ENCODE measurements at regions not wholly inside any gene's neighbourhood (a gene's known extent, or its start where the extent isn't known, plus 50 kb on each side); places are given as distances from the start of the nearest gene placed in this dataset.

DNA sequence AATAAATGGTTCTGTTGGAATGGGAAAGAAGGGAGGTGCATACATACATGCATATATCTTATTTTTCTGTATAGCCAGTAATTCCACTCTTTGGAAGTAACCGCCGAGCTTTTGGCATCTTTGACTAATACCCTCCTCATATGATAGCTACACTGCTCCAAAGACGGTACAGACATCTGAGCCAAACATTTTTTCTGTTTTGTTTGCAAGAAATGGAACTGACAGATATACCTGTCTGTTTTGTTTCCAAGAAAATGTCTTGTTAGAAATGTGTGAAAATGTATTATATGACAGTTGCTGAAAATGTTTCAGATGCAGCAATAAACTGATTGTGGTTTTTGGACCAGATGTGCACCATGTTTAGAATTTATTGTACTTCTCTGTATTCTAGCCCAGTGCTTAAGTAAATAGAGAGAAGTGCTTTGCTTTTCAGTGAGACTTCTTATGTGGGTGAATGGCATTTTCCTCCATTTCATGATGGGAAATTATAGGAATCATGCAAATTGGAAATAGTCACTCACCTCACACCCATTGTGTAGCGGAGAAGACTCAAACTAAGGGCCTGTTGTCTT lies 396.9 kb downstream of the KCNRG start:
- WGBS, 2 donors: 73 to 79% methylated on average over 4 of the region's 4 CpGs
- no peak for DNase-seq (ENCODE audit: low spot score in 2 of 2)
- TF ChIP-seq POLR2A (IDR thresholded peaks at IDR 0.05): no peak
- TF ChIP-seq, protein P1, sequence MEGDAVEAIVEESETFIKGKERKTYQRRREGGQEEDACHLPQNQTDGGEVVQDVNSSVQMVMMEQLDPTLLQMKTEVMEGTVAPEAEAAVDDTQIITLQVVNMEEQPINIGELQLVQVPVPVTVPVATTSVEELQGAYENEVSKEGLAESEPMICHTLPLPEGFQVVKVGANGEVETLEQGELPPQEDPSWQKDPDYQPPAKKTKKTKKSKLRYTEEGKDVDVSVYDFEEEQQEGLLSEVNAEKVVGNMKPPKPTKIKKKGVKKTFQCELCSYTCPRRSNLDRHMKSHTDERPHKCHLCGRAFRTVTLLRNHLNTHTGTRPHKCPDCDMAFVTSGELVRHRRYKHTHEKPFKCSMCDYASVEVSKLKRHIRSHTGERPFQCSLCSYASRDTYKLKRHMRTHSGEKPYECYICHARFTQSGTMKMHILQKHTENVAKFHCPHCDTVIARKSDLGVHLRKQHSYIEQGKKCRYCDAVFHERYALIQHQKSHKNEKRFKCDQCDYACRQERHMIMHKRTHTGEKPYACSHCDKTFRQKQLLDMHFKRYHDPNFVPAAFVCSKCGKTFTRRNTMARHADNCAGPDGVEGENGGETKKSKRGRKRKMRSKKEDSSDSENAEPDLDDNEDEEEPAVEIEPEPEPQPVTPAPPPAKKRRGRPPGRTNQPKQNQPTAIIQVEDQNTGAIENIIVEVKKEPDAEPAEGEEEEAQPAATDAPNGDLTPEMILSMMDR (IDR thresholded peaks at IDR 0.05): no peak
- H3K4me3 ChIP-seq (ENCODE audit: low read depth, poor library complexity, severe bottlenecking): no peak overlapping the region
- intact Hi-C loops (cut with DNase I; ENCODE audit: low total_unique reads): no loop called here

DNA sequence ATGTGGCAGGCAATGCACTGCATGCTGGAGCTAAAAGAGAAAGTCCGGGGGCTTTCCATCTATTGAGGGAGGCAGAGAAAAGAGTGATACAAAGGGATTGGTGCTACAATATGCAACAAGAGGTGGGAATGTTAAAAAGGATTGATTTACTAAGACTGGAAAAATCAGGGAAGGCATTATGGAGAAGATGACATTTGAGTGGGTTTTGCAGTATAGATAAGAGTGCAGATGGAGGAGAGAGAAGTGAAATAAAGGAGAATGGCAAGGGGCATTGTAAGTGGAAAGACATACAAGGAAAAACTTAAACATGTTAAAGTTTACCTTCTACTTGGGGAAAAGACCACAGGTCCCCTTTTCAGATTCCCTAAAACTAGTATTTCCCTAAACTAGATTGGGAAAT lies 399.4 kb downstream of the KCNRG start:
- TF ChIP-seq, protein P1 (IDR thresholded peaks at IDR 0.05): no peak
- no peak for TF ChIP-seq POLR2A (IDR thresholded peaks at IDR 0.05)
- H3K4me3 ChIP-seq (ENCODE audit: low read depth, poor library complexity, severe bottlenecking): no peak overlapping the region
- intact Hi-C loops (cut with DNase I; ENCODE audit: low total_unique reads): no loop called here
- DNase-seq (ENCODE audit: low spot score in 2 of 2): no peak
- WGBS, 2 donors: 93 to 97% methylated on average over 1 of the region's 1 CpG

DNA sequence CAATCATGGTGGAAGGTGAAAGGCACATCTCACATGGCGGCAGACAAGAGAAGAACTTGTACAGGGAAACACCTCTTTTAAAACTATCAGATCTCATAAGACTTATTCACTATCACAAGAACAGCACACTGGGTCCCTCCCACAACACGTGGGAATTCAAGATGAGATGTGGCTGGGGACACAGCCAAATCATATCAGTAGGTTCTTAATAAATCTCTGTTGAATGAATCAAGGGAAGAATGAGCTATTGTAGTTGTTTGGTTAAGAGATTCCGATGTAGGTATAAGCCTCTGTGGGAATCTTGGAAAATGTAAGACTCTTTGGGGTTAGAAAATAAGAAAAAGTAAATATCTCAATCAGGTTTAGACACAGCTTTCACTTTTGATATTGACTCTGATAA lies 400.2 kb downstream of the KCNRG start:
- WGBS, 2 donors: 79 to 85% methylated on average over 3 of the region's 3 CpGs
- intact Hi-C loops (cut with DNase I; ENCODE audit: low total_unique reads): no loop called here
- H3K4me3 ChIP-seq (ENCODE audit: low read depth, poor library complexity, severe bottlenecking): no peak overlapping the region
- TF ChIP-seq POLR2A (IDR thresholded peaks at IDR 0.05): no peak
- TF ChIP-seq, protein P1 (IDR thresholded peaks at IDR 0.05): no peak
- DNase-seq (ENCODE audit: low spot score in 2 of 2): no peak

DNA sequence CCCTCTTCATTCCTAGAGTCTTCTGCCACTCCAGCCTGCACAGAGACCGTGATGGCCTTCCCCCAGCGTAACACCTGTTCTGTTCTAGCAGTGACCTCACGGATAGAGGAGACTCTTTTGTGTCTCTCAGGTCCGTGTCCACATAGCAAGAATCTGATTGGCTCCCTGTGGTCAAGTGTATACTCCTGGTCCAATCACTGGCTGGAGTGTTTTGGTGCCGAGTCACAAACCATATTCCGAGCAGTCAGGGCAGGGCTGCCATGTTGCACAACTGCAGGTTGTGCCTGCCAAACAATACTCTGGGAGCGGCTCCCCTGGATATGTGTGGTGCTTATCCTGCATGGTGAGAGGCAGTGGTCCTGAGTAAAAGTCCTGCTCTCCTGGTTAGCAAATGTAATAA lies 402.4 kb downstream of the KCNRG start:
- DNase-seq (ENCODE audit: low spot score in 2 of 2): no peak
- 69 to 83% methylated on average over 6 to 7 of the region's 7 CpGs for WGBS, 2 donors
- TF ChIP-seq POLR2A (IDR thresholded peaks at IDR 0.05): no peak
- TF ChIP-seq, protein P1 (IDR thresholded peaks at IDR 0.05): no peak
- H3K4me3 ChIP-seq (ENCODE audit: low read depth, poor library complexity, severe bottlenecking): no peak overlapping the region
- intact Hi-C loops (cut with DNase I; ENCODE audit: low total_unique reads): no loop called here

DNA sequence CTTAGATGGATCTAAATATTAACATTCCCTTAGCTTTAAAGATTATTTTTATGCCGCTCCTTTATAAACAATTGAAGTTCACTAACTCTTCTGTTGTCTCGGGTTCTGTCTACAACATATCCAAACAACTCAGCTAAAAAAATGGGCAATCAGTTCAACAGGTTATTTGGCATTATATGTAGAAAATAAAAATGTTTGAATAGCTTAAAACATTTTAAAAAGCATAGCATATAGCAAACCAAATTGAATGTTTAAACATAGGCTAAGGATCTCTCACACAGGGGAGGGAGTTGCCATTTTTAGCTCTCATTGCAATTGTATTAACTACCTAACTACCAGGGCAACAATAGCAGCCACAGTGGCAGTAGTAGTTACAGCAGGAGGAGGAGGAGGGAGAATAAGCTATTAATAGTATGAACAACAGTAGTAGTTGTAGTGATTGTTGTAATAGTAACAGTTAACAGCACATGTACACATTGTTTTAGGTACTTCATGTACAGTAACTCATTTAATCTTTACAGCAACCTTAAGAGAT lies 404.2 kb downstream of the KCNRG start:
- intact Hi-C loops (cut with DNase I; ENCODE audit: low total_unique reads): no loop called here
- TF ChIP-seq, protein P1 (IDR thresholded peaks at IDR 0.05): no peak
- no peak for TF ChIP-seq POLR2A (IDR thresholded peaks at IDR 0.05)
- 87 to 92% methylated on average over 2 of the region's 2 CpGs for WGBS, 2 donors
- DNase-seq (ENCODE audit: low spot score in 2 of 2): no peak
- H3K4me3 ChIP-seq (ENCODE audit: low read depth, poor library complexity, severe bottlenecking): no peak overlapping the region

DNA sequence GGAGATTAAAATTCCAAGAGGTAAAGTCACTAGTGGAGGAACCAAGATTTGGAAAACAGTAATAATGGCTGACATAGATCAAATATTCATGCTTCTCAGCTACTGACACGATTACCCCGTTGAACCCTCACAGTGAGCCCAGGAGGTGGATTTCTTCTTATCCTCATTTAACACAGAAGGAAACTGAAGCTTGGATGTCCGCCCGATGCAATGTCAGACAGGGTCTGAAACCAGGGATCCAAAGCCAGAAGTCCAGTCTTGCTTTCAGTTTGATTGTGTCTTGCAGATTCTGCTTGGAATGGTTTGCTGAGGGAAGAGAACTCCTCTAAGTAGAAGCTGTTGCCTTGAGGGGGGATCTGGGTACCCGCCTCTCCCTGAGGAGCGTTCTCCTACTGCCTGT lies 404.7 kb downstream of the KCNRG start:
- intact Hi-C loops (cut with DNase I; ENCODE audit: low total_unique reads): no loop called here
- TF ChIP-seq, protein P1 (IDR thresholded peaks at IDR 0.05): no peak
- WGBS, 2 donors: 77 to 78% methylated on average over 6 of the region's 6 CpGs
- DNase-seq (ENCODE audit: low spot score in 2 of 2): no peak
- H3K4me3 ChIP-seq (ENCODE audit: low read depth, poor library complexity, severe bottlenecking): no peak overlapping the region

All from lower leg skin (tissue), 4 donors.